ENCODE measurements at regions not wholly inside any gene's neighbourhood (a gene's known extent, or its start where the extent isn't known, plus 50 kb on each side); places are given as distances from the start of the nearest gene placed in this dataset.

GRCh38 chr15:61295239-61295638, 66.1 kb upstream of the RORA start:
- H3K27me3 ChIP-seq: no peaks in the 10 kb centered on the region
- no peaks in the 10 kb centered on the region for H3K4me1 ChIP-seq
- H3K36me3 ChIP-seq: no peaks in the 10 kb centered on the region
- DNase-seq: no peak
- H3K9me3 ChIP-seq: no peaks in the 10 kb centered on the region
- no peak overlapping the region for H3K4me3 ChIP-seq (ENCODE audit: low read depth, low read length)
- no peak for TF ChIP-seq CTCF (IDR thresholded peaks at IDR 0.05; ENCODE audit: low read depth, low read length)

GRCh38 chr15:61282661-61283060, 53.6 kb upstream of the RORA start:
- H3K9me3 ChIP-seq: no peaks in the 10 kb centered on the region
- H3K36me3 ChIP-seq: no peaks in the 10 kb centered on the region
- H3K4me1 ChIP-seq: no peaks in the 10 kb centered on the region
- no peak for TF ChIP-seq CTCF (IDR thresholded peaks at IDR 0.05; ENCODE audit: low read depth, low read length)
- no peaks in the 10 kb centered on the region for H3K27me3 ChIP-seq
- DNase-seq: no peak
- no peak overlapping the region for H3K4me3 ChIP-seq (ENCODE audit: low read depth, low read length)

GRCh38 chr15:61281328-61281727, 52.2 kb upstream of the RORA start:
- no peak for DNase-seq
- H3K4me1 ChIP-seq: peaks cover 4% of the 10 kb centered on the region; the same call in 1 of the 2 replicates
- no peaks in the 10 kb centered on the region for H3K36me3 ChIP-seq
- H3K27me3 ChIP-seq: no peaks in the 10 kb centered on the region
- no peak overlapping the region for H3K4me3 ChIP-seq (ENCODE audit: low read depth, low read length)
- no peaks in the 10 kb centered on the region for H3K9me3 ChIP-seq
- TF ChIP-seq CTCF (IDR thresholded peaks at IDR 0.05; ENCODE audit: low read depth, low read length): no peak

All from BE2C (cell line).